Aorta (tissue), 5 donors: ENCODE measurements at regions not wholly inside any gene's neighbourhood (a gene's known extent, or its start where the extent isn't known, plus 50 kb on each side); places are given as distances from the start of the nearest gene placed in this dataset.

ENCODE experiments used
- ATAC-seq: fragments of 200-7000 bp; cut with Tn5 transposase; one replicate; pipeline ENCODE4 v1.9.1; 2022; ENCODE audit warnings: moderate library complexity; ENCODE audit not compliant: low FRiP score
- DNase-seq, 2 donors: peaks; one replicate each; pipeline ENCODE4 v3.0.0-alpha.2; 2020
- H3K27ac ChIP-seq, 2 donors: one replicate each; pipeline ENCODE4 v1.5.1; 2013; ENCODE audit warnings: low read length in 2 of 2, mild to moderate bottlenecking in 2 of 2, moderate library complexity in 2 of 2, control low read depth in 1 of 2, inconsistent platforms in 1 of 2, low read depth in 1 of 2
- H3K27me3 ChIP-seq, 2 donors: one replicate each; pipeline ENCODE4 v1.6.1; 2013; ENCODE audit warnings: control low read depth in 1 of 2, low read length in 1 of 2, mild to moderate bottlenecking in 1 of 2, moderate library complexity in 1 of 2; ENCODE audit not compliant: insufficient read depth in 2 of 2, control insufficient read depth in 1 of 2
- H3K36me3 ChIP-seq, 2 donors: one replicate each; pipeline ENCODE4 v1.6.1; 2013; ENCODE audit warnings: control low read depth in 1 of 2, low read length in 1 of 2, mild to moderate bottlenecking in 1 of 2; ENCODE audit not compliant: insufficient read depth in 2 of 2, control insufficient read depth in 1 of 2
- H3K4me1 ChIP-seq, 2 donors: one replicate each; pipeline ENCODE4 v1.6.1; 2013; ENCODE audit warnings: low read length in 2 of 2, control low read depth in 1 of 2, mild to moderate bottlenecking in 1 of 2, moderate library complexity in 1 of 2; ENCODE audit not compliant: insufficient read depth in 2 of 2, control insufficient read depth in 1 of 2
- H3K4me3 ChIP-seq, 2 donors: one replicate each; pipeline ENCODE4 v1.5.1; 2013; ENCODE audit warnings: low read length in 2 of 2, control low read depth in 1 of 2, mild to moderate bottlenecking in 1 of 2
- H3K9me3 ChIP-seq: one replicate; pipeline ENCODE4 v1.6.1; 2013; ENCODE audit warnings: mild to moderate bottlenecking, low read length; ENCODE audit not compliant: control insufficient read depth
- WGBS, 2 donors: extraction: QIAGEN DNeasy Blood & Tissue Kit; methylation state at CpG; one replicate each; pipeline ENCODE4 v1.1.7; 2013; 5-methylcytosine and 5-hydroxymethylcytosine counted together
- intact Hi-C, 2 donors: fragments of 100-400 bp; cut with DNase I; formaldehyde crosslinking; loops; one replicate each; pipeline versions ENCODE4 v1.14.2 to v1.15.0; 2022
- donor health status: healthy with polysubstance abuse.
- donor health status: Bipolar disorder and iron deficiency.
- donor health status: DM: no; HTN: no; CAD: no.
- donor health status: DM: no; HTN: no; CAD: no.
- donor health status: DM: yes; HTN: yes; CAD: no.

DNA sequence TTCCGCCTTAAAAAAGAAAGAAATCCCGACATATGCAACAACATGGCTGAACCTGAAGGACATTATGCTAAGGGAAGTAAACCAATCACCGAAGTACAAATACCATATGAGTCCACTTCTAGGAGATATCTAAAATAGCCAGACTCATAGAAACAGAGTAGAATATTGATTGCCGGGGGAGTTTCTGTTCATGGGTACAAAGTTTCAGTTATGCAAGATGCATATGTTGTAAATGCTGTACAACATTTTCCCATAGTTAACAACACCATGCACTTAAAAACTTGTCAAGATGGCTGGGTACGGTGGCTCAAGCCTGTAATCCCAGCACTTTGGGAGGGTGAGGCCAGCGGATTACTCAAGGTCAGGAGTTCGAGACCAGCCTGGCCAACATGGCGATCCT lies 251.5 kb upstream of the EEF2KMT start:
- Histone ChIP-seq H3K36me3 (no peaks in the 10 kb centered on the region), H3K27me3 (no peaks in the 10 kb centered on the region), H3K4me3 (no peak overlapping the region), H3K4me1 (no peaks in the 10 kb centered on the region), H3K9me3 (peaks cover 3% of the 10 kb centered on the region), H3K27ac (no peak overlapping the region)
- DNase-seq (no peak), ATAC-seq (no peak)
- WGBS, 2 donors, result 92 to 95% methylated on average over 8 of the region's 8 CpGs
- intact Hi-C loops, result no loop called here

DNA sequence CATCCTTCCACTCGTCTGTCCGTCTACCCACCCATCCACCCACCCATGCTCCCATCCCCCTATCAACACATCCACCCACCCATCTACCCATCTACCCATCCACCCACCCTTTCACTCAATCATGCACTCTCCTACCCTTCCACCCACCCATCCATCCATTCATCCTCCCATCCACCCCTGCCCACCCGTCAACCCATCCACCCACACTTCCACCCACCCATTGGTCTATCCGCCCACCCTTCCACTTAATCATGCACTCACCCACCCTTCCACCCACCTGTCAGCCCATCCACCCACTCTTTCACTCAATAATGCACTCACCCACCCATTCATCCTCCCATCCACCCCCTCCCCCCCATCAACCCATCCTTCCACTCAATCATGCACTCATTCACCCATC lies 250.0 kb upstream of the EEF2KMT start:
- DNase-seq, result no peak
- Histone ChIP-seq H3K9me3 (peaks cover 3% of the 10 kb centered on the region), H3K27ac (no peak overlapping the region), H3K27me3 (no peaks in the 10 kb centered on the region), H3K4me3 (no peak overlapping the region), H3K36me3 (no peaks in the 10 kb centered on the region), H3K4me1 (no peaks in the 10 kb centered on the region)
- 77 to 89% methylated on average over 4 of the region's 4 CpGs for WGBS, 2 donors
- intact Hi-C loops, result no loop called here
- ATAC-seq, result no peak

- DNase-seq (no peak), ATAC-seq (no peak)
- H3K36me3 ChIP-seq, result no peaks in the 10 kb centered on the region
- no peaks in the 10 kb centered on the region for H3K4me1 ChIP-seq
- H3K9me3 ChIP-seq, result no peaks in the 10 kb centered on the region
- intact Hi-C loops, result no loop called here
- H3K27me3 ChIP-seq, result no peaks in the 10 kb centered on the region
- WGBS, 2 donors, result 31 to 41% methylated on average over 6 of the region's 6 CpGs
- no peak overlapping the region for H3K27ac ChIP-seq
- no peak overlapping the region for H3K4me3 ChIP-seq
These were observed 239.3 kb upstream of the EEF2KMT start for GRCh38 chr16:5336941-5337340.

DNA sequence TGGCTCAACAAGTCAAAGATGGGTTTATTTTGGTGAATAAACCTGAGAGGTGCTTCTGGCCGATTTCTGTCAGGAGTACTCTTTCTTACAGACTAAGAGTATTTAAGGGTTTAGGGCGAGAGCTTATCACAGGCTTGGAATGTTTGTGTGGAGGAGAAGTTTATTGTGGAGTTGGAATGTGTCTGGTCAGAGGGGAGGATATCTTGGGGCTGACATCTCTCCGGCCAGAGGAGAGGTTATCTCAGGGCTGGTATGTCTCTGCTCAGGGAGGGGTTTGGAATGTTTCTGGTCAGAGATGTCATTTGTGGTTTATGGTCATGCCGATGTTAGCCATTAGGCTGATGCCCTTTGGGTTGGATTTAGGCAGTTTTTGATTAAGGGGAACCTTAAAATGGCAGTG lies 236.4 kb upstream of the EEF2KMT start:
- Histone ChIP-seq H3K27me3 (no peaks in the 10 kb centered on the region), H3K4me1 (no peaks in the 10 kb centered on the region), H3K36me3 (no peaks in the 10 kb centered on the region), H3K27ac (no peak overlapping the region), H3K4me3 (no peak overlapping the region), H3K9me3 (peaks cover 4% of the 10 kb centered on the region)
- 40 to 42% methylated on average over 4 of the region's 4 CpGs for WGBS, 2 donors
- intact Hi-C loops, result no loop called here
- no peak for ATAC-seq
- no peak for DNase-seq

DNA sequence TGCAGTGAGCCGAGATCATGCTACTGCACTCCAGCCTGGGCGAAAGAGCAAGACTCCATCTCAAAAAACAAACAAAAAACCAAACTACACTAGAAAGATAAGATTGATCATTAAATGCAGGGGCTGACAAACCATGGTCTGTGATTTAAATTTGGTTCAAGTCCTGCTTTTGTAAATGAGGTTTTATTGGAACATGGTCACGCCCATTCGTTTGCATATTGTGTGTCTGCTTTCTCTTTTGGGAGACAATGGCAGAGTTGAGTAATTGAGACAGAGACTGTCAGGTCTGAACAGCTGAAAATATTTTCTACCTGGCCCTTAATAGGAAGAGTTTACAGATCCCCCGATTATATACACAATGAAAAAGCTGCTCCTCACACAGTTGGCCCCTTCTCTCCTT lies 235.5 kb upstream of the EEF2KMT start:
- 83% methylated on average over 4 to 5 of the region's 5 CpGs for WGBS, 2 donors
- no peaks in the 10 kb centered on the region for H3K4me1 ChIP-seq
- DNase-seq, result no peak
- H3K36me3 ChIP-seq, result no peaks in the 10 kb centered on the region
- no peak overlapping the region for H3K4me3 ChIP-seq
- intact Hi-C loops, result no loop called here
- no peak overlapping the region for H3K27ac ChIP-seq
- no peaks in the 10 kb centered on the region for H3K27me3 ChIP-seq
- peaks cover 4% of the 10 kb centered on the region for H3K9me3 ChIP-seq
- ATAC-seq, result no peak

GRCh38 chr16:5330058-5330457 lies 232.5 kb upstream of the EEF2KMT start:
- H3K27ac ChIP-seq, result no peak overlapping the region
- intact Hi-C loops, result no loop called here
- WGBS, 2 donors, result 88% methylated on average over 3 of the region's 3 CpGs
- no peaks in the 10 kb centered on the region for H3K36me3 ChIP-seq
- H3K27me3 ChIP-seq, result no peaks in the 10 kb centered on the region
- ATAC-seq (no peak), DNase-seq (no peak)
- peaks cover 4% of the 10 kb centered on the region for H3K9me3 ChIP-seq
- no peaks in the 10 kb centered on the region for H3K4me1 ChIP-seq
- H3K4me3 ChIP-seq, result no peak overlapping the region

- Histone ChIP-seq H3K27ac (no peak overlapping the region), H3K4me1 (no peaks in the 10 kb centered on the region), H3K4me3 (no peak overlapping the region), H3K36me3 (no peaks in the 10 kb centered on the region), H3K9me3 (peaks cover 4% of the 10 kb centered on the region), H3K27me3 (no peaks in the 10 kb centered on the region)
- ATAC-seq (no peak), DNase-seq (no peak)
- intact Hi-C loops, result no loop called here
- WGBS, 2 donors, result 60 to 63% methylated on average over 5 of the region's 5 CpGs
These were observed 231.0 kb upstream of the EEF2KMT start for GRCh38 chr16:5328546-5328945.

- peaks cover 5% of the 10 kb centered on the region for H3K9me3 ChIP-seq
These were observed 228.8 kb upstream of the EEF2KMT start for GRCh38 chr16:5326395-5326794.

DNA sequence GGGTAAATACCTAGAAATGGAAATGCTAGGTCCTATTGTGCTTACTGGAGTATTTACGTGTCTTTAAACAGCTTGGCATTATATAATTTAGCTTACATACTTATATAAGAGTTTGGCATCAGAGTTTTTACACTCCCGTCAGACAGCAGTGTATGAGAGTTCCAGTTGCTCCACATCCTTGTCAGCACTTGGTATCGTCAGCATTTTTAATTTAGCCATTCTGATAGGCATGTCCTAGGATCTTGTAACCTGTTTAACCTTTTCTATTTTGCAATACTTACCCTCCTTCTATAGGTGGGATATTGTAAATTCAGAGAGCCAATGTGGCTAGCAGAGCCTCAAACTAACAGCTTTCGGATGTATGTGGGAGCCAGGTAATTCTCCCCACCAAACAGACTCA lies 228.3 kb upstream of the EEF2KMT start:
- H3K4me1 ChIP-seq, result no peaks in the 10 kb centered on the region
- H3K27me3 ChIP-seq, result no peaks in the 10 kb centered on the region
- WGBS, 2 donors, result 68 to 69% methylated on average over 4 of the region's 4 CpGs
- H3K9me3 ChIP-seq, result peaks cover 3% of the 10 kb centered on the region
- intact Hi-C loops, result no loop called here
- no peaks in the 10 kb centered on the region for H3K36me3 ChIP-seq
- ATAC-seq (no peak), DNase-seq (no peak)
- no peak overlapping the region for H3K27ac ChIP-seq
- no peak overlapping the region for H3K4me3 ChIP-seq

More at GRCh38 chr16:5326395-5326794, 228.8 kb upstream of the EEF2KMT start:
- Histone ChIP-seq H3K27ac (no peak overlapping the region), H3K36me3 (no peaks in the 10 kb centered on the region), H3K4me1 (no peaks in the 10 kb centered on the region), H3K27me3 (no peaks in the 10 kb centered on the region), H3K4me3 (no peak overlapping the region)
- 78 to 85% methylated on average over 3 of the region's 3 CpGs for WGBS, 2 donors
- DNase-seq, result no peak
- intact Hi-C loops, result no loop called here
- ATAC-seq, result no peak
